22Rv1 (cell line): ENCODE measurements at regions not wholly inside any gene's neighbourhood (a gene's known extent, or its start where the extent isn't known, plus 50 kb on each side); places are given as distances from the start of the nearest gene placed in this dataset.

Experiments
- ZFX ChIP-seq: fragments of 450-650 bp; IDR thresholded peaks from 2 replicates; pipeline ENCODE4 v1.6.1; 2017; ENCODE audit warnings: antibody characterized with exemption, borderline replicate concordance
- TF ChIP-seq, protein P1 (sequence below): fragments of 450-650 bp; IDR thresholded peaks from 2 replicates; pipeline ENCODE4 v1.5.1; 2017; ENCODE audit warnings: mild to moderate bottlenecking

- TF ChIP-seq, protein P1, sequence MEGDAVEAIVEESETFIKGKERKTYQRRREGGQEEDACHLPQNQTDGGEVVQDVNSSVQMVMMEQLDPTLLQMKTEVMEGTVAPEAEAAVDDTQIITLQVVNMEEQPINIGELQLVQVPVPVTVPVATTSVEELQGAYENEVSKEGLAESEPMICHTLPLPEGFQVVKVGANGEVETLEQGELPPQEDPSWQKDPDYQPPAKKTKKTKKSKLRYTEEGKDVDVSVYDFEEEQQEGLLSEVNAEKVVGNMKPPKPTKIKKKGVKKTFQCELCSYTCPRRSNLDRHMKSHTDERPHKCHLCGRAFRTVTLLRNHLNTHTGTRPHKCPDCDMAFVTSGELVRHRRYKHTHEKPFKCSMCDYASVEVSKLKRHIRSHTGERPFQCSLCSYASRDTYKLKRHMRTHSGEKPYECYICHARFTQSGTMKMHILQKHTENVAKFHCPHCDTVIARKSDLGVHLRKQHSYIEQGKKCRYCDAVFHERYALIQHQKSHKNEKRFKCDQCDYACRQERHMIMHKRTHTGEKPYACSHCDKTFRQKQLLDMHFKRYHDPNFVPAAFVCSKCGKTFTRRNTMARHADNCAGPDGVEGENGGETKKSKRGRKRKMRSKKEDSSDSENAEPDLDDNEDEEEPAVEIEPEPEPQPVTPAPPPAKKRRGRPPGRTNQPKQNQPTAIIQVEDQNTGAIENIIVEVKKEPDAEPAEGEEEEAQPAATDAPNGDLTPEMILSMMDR: no peak
- no peak for TF ChIP-seq ZFX
These were observed 1378.4 kb upstream of the PIK3C3 start for GRCh38 chr18:40576507-40577115.
